ENCODE measurements at regions not wholly inside any gene's neighbourhood (a gene's known extent, or its start where the extent isn't known, plus 50 kb on each side); places are given as distances from the start of the nearest gene placed in this dataset.

DNA sequence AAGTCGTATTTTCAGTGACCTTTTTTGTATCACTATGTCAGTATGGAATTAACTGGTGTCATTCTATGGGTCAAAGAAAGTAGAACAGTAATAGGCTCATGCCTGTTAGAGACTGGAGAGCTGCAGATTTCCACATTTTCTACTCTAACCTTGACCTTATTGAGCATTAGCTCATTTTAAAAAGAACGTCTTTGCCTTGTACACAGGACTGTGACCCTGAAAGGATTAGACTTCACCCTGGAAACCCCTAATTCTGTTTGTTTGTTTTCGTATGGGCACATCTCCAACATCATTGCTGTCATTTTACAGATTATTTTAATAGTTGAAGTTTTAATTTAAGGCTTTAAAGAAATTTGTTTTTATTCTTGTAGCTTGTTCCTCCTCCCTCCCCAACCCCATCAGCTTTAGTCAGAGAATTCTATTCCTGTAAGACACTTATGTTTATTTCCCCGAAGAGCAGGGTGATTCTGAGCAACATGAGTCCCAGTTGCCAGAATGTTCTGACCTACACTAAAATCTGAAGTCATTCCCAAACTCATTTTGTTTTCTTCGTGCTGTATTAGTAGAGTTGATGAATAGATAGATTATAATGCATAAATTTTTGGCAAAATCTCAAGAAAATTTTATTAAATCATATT lies 451.3 kb downstream of the FOXG1 start:
- DNase-seq (ENCODE audit: extremely low spot score), result no peak
- ChIA-PET CTCF (no interaction called here), POLR2A (no interaction called here)
- TF ChIP-seq, protein P1, sequence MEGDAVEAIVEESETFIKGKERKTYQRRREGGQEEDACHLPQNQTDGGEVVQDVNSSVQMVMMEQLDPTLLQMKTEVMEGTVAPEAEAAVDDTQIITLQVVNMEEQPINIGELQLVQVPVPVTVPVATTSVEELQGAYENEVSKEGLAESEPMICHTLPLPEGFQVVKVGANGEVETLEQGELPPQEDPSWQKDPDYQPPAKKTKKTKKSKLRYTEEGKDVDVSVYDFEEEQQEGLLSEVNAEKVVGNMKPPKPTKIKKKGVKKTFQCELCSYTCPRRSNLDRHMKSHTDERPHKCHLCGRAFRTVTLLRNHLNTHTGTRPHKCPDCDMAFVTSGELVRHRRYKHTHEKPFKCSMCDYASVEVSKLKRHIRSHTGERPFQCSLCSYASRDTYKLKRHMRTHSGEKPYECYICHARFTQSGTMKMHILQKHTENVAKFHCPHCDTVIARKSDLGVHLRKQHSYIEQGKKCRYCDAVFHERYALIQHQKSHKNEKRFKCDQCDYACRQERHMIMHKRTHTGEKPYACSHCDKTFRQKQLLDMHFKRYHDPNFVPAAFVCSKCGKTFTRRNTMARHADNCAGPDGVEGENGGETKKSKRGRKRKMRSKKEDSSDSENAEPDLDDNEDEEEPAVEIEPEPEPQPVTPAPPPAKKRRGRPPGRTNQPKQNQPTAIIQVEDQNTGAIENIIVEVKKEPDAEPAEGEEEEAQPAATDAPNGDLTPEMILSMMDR (IDR thresholded peaks at IDR 0.05; ENCODE audit: control extremely low read depth, extremely low read depth, low read depth, missing control alignments), result no peak

DNA sequence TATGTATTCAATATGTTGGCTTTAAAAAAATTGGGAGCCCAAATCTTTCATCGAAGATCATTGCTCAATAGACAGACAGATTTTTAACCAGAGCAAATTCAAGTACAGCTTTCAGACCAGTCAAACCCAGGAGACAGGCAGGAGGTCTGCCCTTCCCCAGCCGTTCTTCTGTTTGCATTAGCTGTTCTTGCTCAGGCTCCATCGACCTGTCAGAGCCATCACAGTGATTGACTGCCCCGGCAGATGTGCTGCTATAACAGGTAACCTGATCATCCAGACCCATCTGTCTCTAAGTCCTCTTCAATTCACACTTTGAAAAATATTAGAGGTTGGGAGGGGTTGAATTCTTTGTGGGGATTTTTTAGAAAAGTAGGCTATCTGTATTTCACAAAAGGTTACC lies 453.5 kb downstream of the FOXG1 start:
- ChIA-PET CTCF (interaction anchor here (1.3 kb wide), 1 partner anchor 9 kb away, joined by 3 read pairs; no protein-coding TSS in a partner anchor), POLR2A (no interaction called here)
- TF ChIP-seq, protein P1 (IDR thresholded peaks at IDR 0.05; ENCODE audit: control extremely low read depth, extremely low read depth, low read depth, missing control alignments), result no peak
- DNase-seq (ENCODE audit: extremely low spot score), result no peak

DNA sequence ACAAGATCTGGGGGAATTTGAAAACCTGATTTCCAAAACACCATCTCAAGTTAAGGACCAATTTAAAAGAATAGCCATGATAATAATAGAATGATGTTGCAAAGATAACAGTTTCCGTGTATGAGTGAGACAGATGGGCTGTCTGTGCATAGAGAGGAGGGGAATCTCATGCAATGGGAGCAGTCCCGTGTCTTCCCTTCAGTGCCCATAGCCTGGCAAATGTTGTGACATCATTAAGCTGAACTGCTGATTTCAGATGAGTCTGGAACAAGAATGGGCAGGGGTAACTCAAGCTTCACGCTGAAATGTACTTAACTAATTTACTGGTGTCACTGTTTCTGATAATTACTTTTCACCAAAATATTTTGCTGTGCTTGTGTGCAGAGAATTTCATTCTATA lies 454.0 kb downstream of the FOXG1 start:
- ChIA-PET POLR2A (no interaction called here), CTCF (interaction anchor here (1.3 to 1.5 kb wide), 2 partner anchors 9 to 10 kb away, joined by 3 read pairs; no protein-coding TSS in a partner anchor)
- TF ChIP-seq, protein P1 (IDR thresholded peaks at IDR 0.05; ENCODE audit: control extremely low read depth, extremely low read depth, low read depth, missing control alignments), result no peak
- no peak for DNase-seq (ENCODE audit: extremely low spot score)

DNA sequence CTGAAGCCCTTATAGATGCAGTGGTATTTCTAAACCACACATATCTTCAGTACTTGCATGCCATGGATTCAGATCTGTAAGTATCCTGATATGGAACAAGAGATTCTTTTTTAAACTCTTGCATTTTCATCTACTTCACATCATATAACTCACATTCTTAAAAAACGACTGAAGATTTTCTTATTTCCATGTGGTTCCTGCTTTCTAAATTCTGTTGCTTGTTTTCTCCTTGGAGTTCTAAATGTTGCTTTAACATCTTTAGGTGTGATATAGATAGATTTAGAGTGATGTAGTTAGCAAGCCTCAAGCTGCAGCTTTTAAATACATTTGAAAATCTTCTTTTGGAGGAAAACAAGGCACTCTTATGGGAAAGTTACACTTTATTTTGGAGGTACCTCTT lies 455.4 kb downstream of the FOXG1 start:
- DNase-seq (ENCODE audit: extremely low spot score), result no peak
- ChIA-PET POLR2A (no interaction called here), CTCF (interaction anchor here (1.3 to 1.5 kb wide), 2 partner anchors 11 to 18 kb away, joined by 3 read pairs; no protein-coding TSS in a partner anchor)
- TF ChIP-seq, protein P1 (IDR thresholded peaks at IDR 0.05; ENCODE audit: control extremely low read depth, extremely low read depth, low read depth, missing control alignments), result no peak

DNA sequence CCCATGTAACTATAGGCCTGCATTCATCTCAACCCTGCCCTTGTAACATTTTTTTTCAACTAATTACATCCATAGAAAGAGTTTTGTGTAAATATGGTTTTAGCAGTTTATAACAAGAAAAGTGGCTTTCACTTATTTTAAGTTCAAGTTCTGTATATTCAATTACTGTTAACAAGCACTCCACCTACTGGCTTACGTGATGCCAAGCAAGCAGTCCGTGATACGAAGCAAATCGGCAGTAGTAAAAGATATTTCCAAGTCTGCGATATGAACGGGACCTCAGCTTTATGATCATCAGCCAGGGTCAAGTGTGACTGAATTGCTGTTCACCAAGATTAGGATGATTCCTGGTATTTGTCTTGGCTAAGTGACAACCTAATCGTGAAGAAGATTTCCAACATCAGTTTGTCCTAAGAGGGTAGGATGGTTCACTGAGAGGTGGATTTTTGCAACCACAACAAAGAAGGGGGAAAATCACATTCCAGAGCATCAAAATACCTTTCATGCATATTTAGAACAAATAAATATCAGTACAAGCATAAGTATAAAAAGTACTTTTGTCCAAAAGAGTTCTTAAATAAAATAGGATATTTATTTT lies 456.2 kb downstream of the FOXG1 start:
- ChIA-PET POLR2A (no interaction called here), CTCF (no interaction called here)
- DNase-seq (ENCODE audit: extremely low spot score), result no peak
- TF ChIP-seq, protein P1 (IDR thresholded peaks at IDR 0.05; ENCODE audit: control extremely low read depth, extremely low read depth, low read depth, missing control alignments), result peak; percentile 32

DNA sequence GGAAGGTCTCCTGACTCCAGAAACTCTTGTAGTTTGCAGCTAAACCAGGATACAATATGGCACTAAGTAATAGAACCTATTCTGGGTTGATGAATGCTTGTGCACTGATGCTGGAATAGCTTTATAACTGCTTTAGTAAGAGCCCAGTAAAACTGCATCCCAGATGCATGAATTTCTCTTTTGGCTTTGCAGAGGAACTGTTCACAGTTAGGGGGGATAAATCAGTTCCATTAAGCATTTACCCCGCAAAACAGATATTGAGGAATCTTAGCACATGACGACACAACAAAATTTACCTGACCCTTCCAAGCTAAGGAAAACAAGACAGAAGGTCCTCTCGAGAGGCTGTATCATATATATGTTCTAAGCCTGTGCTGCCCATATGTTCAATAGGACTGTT lies 457.4 kb downstream of the FOXG1 start:
- ChIA-PET POLR2A (no interaction called here), CTCF (interaction anchor here (1.1 kb wide), 1 partner anchor 18 kb away, joined by 3 read pairs; no protein-coding TSS in a partner anchor)
- DNase-seq (ENCODE audit: extremely low spot score), result no peak
- TF ChIP-seq, protein P1 (IDR thresholded peaks at IDR 0.05; ENCODE audit: control extremely low read depth, extremely low read depth, low read depth, missing control alignments), result no peak

Data from GM10248 (cell line).